Heart left ventricle (tissue), 16 donors: ENCODE measurements at regions not wholly inside any gene's neighbourhood (a gene's known extent, or its start where the extent isn't known, plus 50 kb on each side); places are given as distances from the start of the nearest gene placed in this dataset.
A peak's percentile ranks its signal among the peaks of the same experiment; 100 is the strongest.

Experiments
- ATAC-seq, 4 donors: fragments of 200-7000 bp; cut with Tn5 transposase; one replicate each; pipeline ENCODE4 v1.9.1; 2020 to 2022; ENCODE audit warnings: moderate library complexity in 4 of 4, mild to moderate bottlenecking in 3 of 4, moderate number of reproducible peaks in 1 of 4
- DNase-seq, 5 donors: peaks; one replicate each; pipeline ENCODE4 v3.0.0-alpha.2; 2020
- H3K27ac ChIP-seq, 12 donors: fragments of 200-600 bp; sonication (generic) in 4 of 12; one replicate each; pipeline versions ENCODE4 v1.5.0 to v1.8.0; 2016 to 2022; ENCODE audit warnings: mild to moderate bottlenecking in 2 of 12
- H3K27me3 ChIP-seq, 9 donors: fragments of 200-600 bp; sonication (generic) in 2 of 9; one replicate each; pipeline versions ENCODE4 v1.5.1 to v1.8.0; 2016 to 2022; ENCODE audit warnings: mild to moderate bottlenecking in 3 of 9
- H3K36me3 ChIP-seq, 9 donors: fragments of 200-600 bp; sonication (generic) in 2 of 9; one replicate each; pipeline versions ENCODE4 v1.5.0 to v1.8.0; 2018 to 2022; ENCODE audit warnings: mild to moderate bottlenecking in 2 of 9
- H3K4me1 ChIP-seq, 12 donors: fragments of 200-600 bp; sonication (generic) in 4 of 12; one replicate each; pipeline versions ENCODE4 v1.5.0 to v1.8.0; 2016 to 2022; ENCODE audit warnings: mild to moderate bottlenecking in 3 of 12
- H3K4me3 ChIP-seq, 12 donors: fragments of 200-600 bp; sonication (generic) in 4 of 12; one replicate each; pipeline versions ENCODE4 v1.5.0 to v1.8.0; 2017 to 2022; ENCODE audit warnings: mild to moderate bottlenecking in 9 of 12, moderate library complexity in 4 of 12
- H3K9me3 ChIP-seq, 12 donors: fragments of 200-600 bp; sonication (generic) in 4 of 12; one replicate each; pipeline versions ENCODE4 v1.5.0 to v1.8.0; 2016 to 2022; ENCODE audit warnings: mild to moderate bottlenecking in 1 of 12
- POLR2A ChIP-seq, 2 donors: fragments of 450-650 bp; IDR thresholded peaks; one replicate each; pipeline ENCODE4 v1.6.1; 2017; ENCODE audit warnings: antibody characterized with exemption in 2 of 2, mild to moderate bottlenecking in 2 of 2, moderate library complexity in 2 of 2
- WGBS, 4 donors: extraction: QIAGEN DNeasy Blood & Tissue Kit in 2 of 4; methylation state at CpG; one replicate each; pipeline versions ENCODE4 v1.1.5 to v1.1.7; 2013 to 2018; 5-methylcytosine and 5-hydroxymethylcytosine counted together
- intact Hi-C, 10 donors: fragments of 100-400 bp; cut with DNase I; formaldehyde crosslinking; loops; one replicate each; pipeline versions ENCODE4 v1.11.1 to v1.14.2; 2022
- TF ChIP-seq, protein P1 (sequence below), 12 donors: fragments of 200-600 bp; sonication (generic) in 4 of 12; IDR thresholded peaks; one replicate each; pipeline versions ENCODE4 v1.5.0 to v1.8.0; 2018 to 2022; ENCODE audit warnings: antibody characterized with exemption in 12 of 12, mild to moderate bottlenecking in 5 of 12
- donor health status: ischemic (EF 13 %, LVEDD 7.1; RV severe dilation, severe dysfunction).
- donor health status: healthy with polysubstance abuse.
- donor health status: DM: no; HTN: yes; CAD: no.
- donor health status: DM: no; HTN: no; CAD: no.
- donor health status: ischemic (EF 25% LVEDD 6.9; RV normal size, moderate dysfunction).
- donor health status: ischemic (EF 25% LVEDD 5.7; RV mildly dilated, moderate dysfunction).
- donor health status: healthy.
- donor health status: DM: yes; HTN: yes; CAD: no.
- donor health status: ischemic (EF 35%, LVEDD 5.7; RV mildly dilated, moderate dysfunction).
- donor health status: nonischemic (EF 11% LVEDD 7.7; RV severe dilation, severe dysfunction).
- donor health status: DM: yes; HTN: yes; CAD: no.
- donor health status: PGD.
- donor health status: ischemic (EF 29% LVEDD 5.4; RV normal size, mild dysfunction).
- donor health status: nonischemic (EF 23%, LVEDD 6.1; RV moderate dilation, normal function).

- WGBS, 4 donors = 26 to 51% (median 46%) methylated on average over 3 of the region's 3 CpGs
- H3K27ac ChIP-seq = no peak overlapping the region
Observed at GRCh38 chr13:44652168-44652567, 76.0 kb upstream of the TSC22D1 start.

GRCh38 chr13:44651724-44652123 is 75.6 kb upstream of the TSC22D1 start:
- no peak overlapping the region for H3K27ac ChIP-seq
- DNase-seq (no peak), ATAC-seq (no peak)
- WGBS, 4 donors = 88 to 94% (median 93%) methylated on average over 3 of the region's 3 CpGs
- TF ChIP-seq, protein P1, sequence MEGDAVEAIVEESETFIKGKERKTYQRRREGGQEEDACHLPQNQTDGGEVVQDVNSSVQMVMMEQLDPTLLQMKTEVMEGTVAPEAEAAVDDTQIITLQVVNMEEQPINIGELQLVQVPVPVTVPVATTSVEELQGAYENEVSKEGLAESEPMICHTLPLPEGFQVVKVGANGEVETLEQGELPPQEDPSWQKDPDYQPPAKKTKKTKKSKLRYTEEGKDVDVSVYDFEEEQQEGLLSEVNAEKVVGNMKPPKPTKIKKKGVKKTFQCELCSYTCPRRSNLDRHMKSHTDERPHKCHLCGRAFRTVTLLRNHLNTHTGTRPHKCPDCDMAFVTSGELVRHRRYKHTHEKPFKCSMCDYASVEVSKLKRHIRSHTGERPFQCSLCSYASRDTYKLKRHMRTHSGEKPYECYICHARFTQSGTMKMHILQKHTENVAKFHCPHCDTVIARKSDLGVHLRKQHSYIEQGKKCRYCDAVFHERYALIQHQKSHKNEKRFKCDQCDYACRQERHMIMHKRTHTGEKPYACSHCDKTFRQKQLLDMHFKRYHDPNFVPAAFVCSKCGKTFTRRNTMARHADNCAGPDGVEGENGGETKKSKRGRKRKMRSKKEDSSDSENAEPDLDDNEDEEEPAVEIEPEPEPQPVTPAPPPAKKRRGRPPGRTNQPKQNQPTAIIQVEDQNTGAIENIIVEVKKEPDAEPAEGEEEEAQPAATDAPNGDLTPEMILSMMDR (IDR thresholded peaks at IDR 0.05) = no peak
- TF ChIP-seq POLR2A (IDR thresholded peaks at IDR 0.05) = no peak
- peaks cover 0 to 3% (median 0%) of the 10 kb centered on the region in 12 donors for H3K4me1 ChIP-seq
- no peaks in the 10 kb centered on the region for H3K36me3 ChIP-seq
- intact Hi-C loops = no loop called here
- H3K27me3 ChIP-seq = no peaks in the 10 kb centered on the region
- no peak overlapping the region for H3K4me3 ChIP-seq
- H3K9me3 ChIP-seq = no peaks in the 10 kb centered on the region

More at GRCh38 chr13:44652168-44652567, 76.0 kb upstream of the TSC22D1 start:
- peak in 1 of 4 donors; percentile 43 for ATAC-seq
- no peak overlapping the region for H3K4me3 ChIP-seq
- TF ChIP-seq, protein P1 (IDR thresholded peaks at IDR 0.05) = no peak
- TF ChIP-seq POLR2A (IDR thresholded peaks at IDR 0.05) = no peak
- H3K4me1 ChIP-seq = peaks cover 0 to 3% (median 0%) of the 10 kb centered on the region in 12 donors
- H3K27me3 ChIP-seq = no peaks in the 10 kb centered on the region
- DNase-seq = no peak
- no peaks in the 10 kb centered on the region for H3K36me3 ChIP-seq
- no peaks in the 10 kb centered on the region for H3K9me3 ChIP-seq
- intact Hi-C loops = no loop called here

DNA sequence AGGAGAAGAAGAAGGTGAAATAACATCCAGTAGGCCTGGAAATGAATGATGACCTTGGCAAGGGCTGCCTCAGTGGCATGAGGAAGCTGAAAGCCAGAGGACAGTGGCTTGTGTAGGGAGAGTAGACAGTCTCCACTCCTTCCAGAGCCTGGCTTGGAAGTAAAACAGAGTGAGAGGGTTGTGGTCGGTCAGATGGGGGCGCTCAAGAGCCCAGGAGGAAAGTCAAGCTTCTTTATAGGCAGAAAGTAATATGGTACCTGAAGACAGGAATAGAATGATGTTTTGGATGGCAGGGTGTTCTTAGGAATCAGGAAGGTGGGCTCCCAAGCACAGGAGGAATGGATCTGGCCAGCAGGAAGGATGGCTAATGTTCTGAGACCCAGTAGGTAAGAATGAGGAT is 75.1 kb upstream of the TSC22D1 start:
- no peak for TF ChIP-seq POLR2A (IDR thresholded peaks at IDR 0.05)
- TF ChIP-seq, protein P1 (IDR thresholded peaks at IDR 0.05) = peak in 1 of 12 donors; percentile 7
- no peak for ATAC-seq
- 0 to 31% (median 23%) methylated on average over 2 of the region's 2 CpGs for WGBS, 4 donors

DNA sequence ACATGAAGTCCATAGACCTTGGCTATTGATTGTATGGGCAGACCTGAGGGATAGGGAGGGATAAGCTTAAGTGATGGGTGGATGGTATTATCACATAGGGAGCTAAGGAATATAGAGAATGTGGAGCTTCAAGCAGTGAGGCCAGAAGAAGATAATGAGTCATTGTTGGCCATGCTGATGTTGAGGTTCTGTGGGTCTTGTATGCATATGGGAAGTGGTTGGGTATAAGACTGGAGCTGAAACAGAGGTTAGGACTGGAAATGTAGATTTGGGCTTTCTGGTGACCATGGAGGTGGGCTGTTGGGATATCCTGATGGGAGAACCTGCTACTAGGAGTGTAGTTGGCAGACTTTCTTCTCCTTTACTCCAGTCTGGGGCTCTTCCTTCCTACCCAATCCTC is 73.7 kb upstream of the TSC22D1 start:
- no peak overlapping the region for H3K27ac ChIP-seq
- no peak for DNase-seq
- intact Hi-C loops = no loop called here
- TF ChIP-seq, protein P1 (IDR thresholded peaks at IDR 0.05) = no peak
- TF ChIP-seq POLR2A (IDR thresholded peaks at IDR 0.05) = no peak
- no peak for ATAC-seq
- no peak overlapping the region for H3K4me3 ChIP-seq
- peaks cover 0 to 3% (median 0%) of the 10 kb centered on the region in 12 donors for H3K4me1 ChIP-seq
- H3K9me3 ChIP-seq = no peaks in the 10 kb centered on the region
- H3K36me3 ChIP-seq = no peaks in the 10 kb centered on the region
- H3K27me3 ChIP-seq = no peaks in the 10 kb centered on the region

More for the DNA sequence above, 75.1 kb upstream of the TSC22D1 start:
- H3K27ac ChIP-seq = no peak overlapping the region
- H3K4me3 ChIP-seq = no peak overlapping the region
- no peak for DNase-seq
- peaks cover 0 to 3% (median 0%) of the 10 kb centered on the region in 12 donors for H3K4me1 ChIP-seq
- H3K27me3 ChIP-seq = no peaks in the 10 kb centered on the region
- no peaks in the 10 kb centered on the region for H3K36me3 ChIP-seq
- H3K9me3 ChIP-seq = no peaks in the 10 kb centered on the region
- intact Hi-C loops = no loop called here
